HEK293T (cell line): ENCODE measurements at regions not wholly inside any gene's neighbourhood (a gene's known extent, or its start where the extent isn't known, plus 50 kb on each side); places are given as distances from the start of the nearest gene placed in this dataset.

Experiments
- ARNT ChIP-seq: fragments of 450-650 bp; IDR thresholded peaks from 2 replicates; pipeline ENCODE4 v1.6.1; 2017; ENCODE audit warnings: mild to moderate bottlenecking
- BHLHE40 ChIP-seq: fragments of 450-650 bp; IDR thresholded peaks from 2 replicates; pipeline ENCODE4 v1.6.1; 2016; ENCODE audit warnings: mild to moderate bottlenecking, moderate library complexity, borderline replicate concordance
- ELF4 ChIP-seq: fragments of 450-650 bp; IDR thresholded peaks from 2 replicates; pipeline ENCODE4 v1.6.1; 2017; ENCODE audit warnings: antibody characterized with exemption
- FOXA1 ChIP-seq: fragments of 450-650 bp; IDR thresholded peaks from 2 replicates; pipeline ENCODE4 v1.6.1; 2016; ENCODE audit warnings: mild to moderate bottlenecking
- FOXK2 ChIP-seq: fragments of 450-650 bp; IDR thresholded peaks from 2 replicates; pipeline ENCODE4 v1.6.1; 2016; ENCODE audit warnings: mild to moderate bottlenecking
- FOXM1 ChIP-seq: fragments of 450-650 bp; IDR thresholded peaks from 2 replicates; pipeline ENCODE4 v1.6.1; 2017; ENCODE audit warnings: mild to moderate bottlenecking, borderline replicate concordance
- L3MBTL2 ChIP-seq: fragments of 450-650 bp; conservative IDR thresholded peaks from 2 replicates; pipeline ENCODE4 v1.6.1; 2016; ENCODE audit warnings: mild to moderate bottlenecking
- LEF1 ChIP-seq: fragments of 450-650 bp; IDR thresholded peaks from 2 replicates; pipeline ENCODE4 v1.6.1; 2017; ENCODE audit warnings: mild to moderate bottlenecking, borderline replicate concordance
- SP1 ChIP-seq: fragments of 450-650 bp; IDR thresholded peaks from 2 replicates; pipeline ENCODE4 v1.6.1; 2017
- SUZ12 ChIP-seq: fragments of 450-650 bp; IDR thresholded peaks from 2 replicates; pipeline ENCODE4 v1.6.1; 2016; ENCODE audit warnings: mild to moderate bottlenecking
- TARDBP ChIP-seq: fragments of 450-650 bp; IDR thresholded peaks from 2 replicates; pipeline ENCODE4 v1.6.1; 2016
- ZNF384 ChIP-seq: fragments of 450-650 bp; IDR thresholded peaks from 2 replicates; pipeline ENCODE4 v1.6.1; 2016

- no peak for TF ChIP-seq FOXA1
- TF ChIP-seq ELF4 = no peak
- no peak for TF ChIP-seq SUZ12
- TF ChIP-seq ARNT = no peak
- TF ChIP-seq L3MBTL2 = no peak
- no peak for TF ChIP-seq ZNF384
- no peak for TF ChIP-seq TARDBP
- TF ChIP-seq SP1 = no peak
- no peak for TF ChIP-seq BHLHE40
- no peak for TF ChIP-seq FOXM1
- TF ChIP-seq FOXK2 = no peak
- no peak for TF ChIP-seq LEF1
These were observed 320.0 kb downstream of the IDS start for GRCh38 chrX:149185087-149185486.
